ENCODE measurements at regions not wholly inside any gene's neighbourhood (a gene's known extent, or its start where the extent isn't known, plus 50 kb on each side); places are given as distances from the start of the nearest gene placed in this dataset.

- no peak for DNase-seq
Observed at GRCh38 chr15:39471785-39472574, 108.9 kb upstream of the THBS1 start.

- no peak for DNase-seq
Observed at GRCh38 chr15:39472621-39473297, 108.1 kb upstream of the THBS1 start.

- DNase-seq = no peak
Observed at GRCh38 chr15:39473298-39473947, 107.5 kb upstream of the THBS1 start.

GRCh38 chr15:39474657-39475056 is 106.2 kb upstream of the THBS1 start:
- no peak for DNase-seq

- DNase-seq = no peak
Observed at GRCh38 chr15:39478996-39479395, 101.9 kb upstream of the THBS1 start.

- no peak for DNase-seq
Observed at GRCh38 chr15:39479911-39480310, 101.0 kb upstream of the THBS1 start.

GRCh38 chr15:39482459-39482858 is 98.4 kb upstream of the THBS1 start:
- DNase-seq = no peak

- DNase-seq = no peak
Observed at GRCh38 chr15:39486621-39487457, 94.0 kb upstream of the THBS1 start.

- no peak for DNase-seq
Observed at GRCh38 chr15:39487458-39487735, 93.5 kb upstream of the THBS1 start.

GRCh38 chr15:39488516-39488915 is 92.4 kb upstream of the THBS1 start:
- DNase-seq = no peak

- no peak for DNase-seq
Observed at GRCh38 chr15:39488961-39489360, 91.9 kb upstream of the THBS1 start.

- no peak for DNase-seq
Observed at GRCh38 chr15:39491115-39491885, 89.6 kb upstream of the THBS1 start.

GRCh38 chr15:39491886-39492490 is 88.9 kb upstream of the THBS1 start:
- no peak for DNase-seq

GRCh38 chr15:39493424-39494067 is 87.3 kb upstream of the THBS1 start:
- no peak for DNase-seq

GRCh38 chr15:39494462-39494861 is 86.4 kb upstream of the THBS1 start:
- no peak for DNase-seq

GRCh38 chr15:39495871-39496840 is 84.7 kb upstream of the THBS1 start:
- DNase-seq = no peak

- no peak for DNase-seq
Observed at GRCh38 chr15:39497016-39497758, 83.7 kb upstream of the THBS1 start.

- DNase-seq = no peak
Observed at GRCh38 chr15:39497759-39498565, 82.9 kb upstream of the THBS1 start.

- DNase-seq = no peak
Observed at GRCh38 chr15:39498629-39499028, 82.2 kb upstream of the THBS1 start.
